ENCODE measurements at regions not wholly inside any gene's neighbourhood (a gene's known extent, or its start where the extent isn't known, plus 50 kb on each side); places are given as distances from the start of the nearest gene placed in this dataset.

DNA sequence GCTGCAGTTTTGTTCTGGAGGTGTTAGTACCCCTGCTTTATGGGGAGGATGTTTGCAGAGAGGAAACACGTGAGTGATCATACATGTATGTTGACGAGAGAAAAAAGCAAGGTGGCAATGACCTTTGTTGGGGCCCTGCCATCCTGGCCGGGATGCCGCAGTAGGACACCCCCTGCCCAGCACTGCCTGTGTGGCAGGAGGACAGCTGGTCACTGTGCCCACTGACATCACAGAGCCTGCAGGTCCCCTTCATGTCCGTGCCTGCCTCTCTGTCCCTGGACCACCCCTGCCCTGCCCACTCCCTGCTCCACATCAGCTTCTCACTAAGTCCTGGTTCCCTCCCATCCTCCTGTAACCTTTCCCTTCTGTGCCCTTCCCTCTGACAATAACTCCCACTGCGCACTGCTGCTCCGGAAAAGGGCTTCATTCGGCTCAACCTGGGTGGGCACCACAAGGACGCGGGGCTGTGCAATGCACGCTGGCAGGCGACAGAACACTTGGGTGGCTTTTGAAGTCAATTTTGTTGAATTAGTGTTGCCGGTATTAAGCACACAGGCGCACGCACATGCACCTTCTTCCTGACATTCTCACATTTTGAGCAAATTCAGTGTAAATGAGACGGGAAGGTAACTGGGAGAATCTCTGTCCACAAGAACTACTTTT, 51.5 kb upstream of the TWIST2 start:
- no peak for TF ChIP-seq CTCF (IDR thresholded peaks at IDR 0.05; ENCODE audit: insufficient read depth, low read length, poor library complexity, severe bottlenecking)
- TF ChIP-seq EZH2phosphoT487 (conservative IDR thresholded peaks at IDR 0.05; ENCODE audit: low read length): no peak
